GM13976 (cell line): ENCODE measurements at regions not wholly inside any gene's neighbourhood (a gene's known extent, or its start where the extent isn't known, plus 50 kb on each side); places are given as distances from the start of the nearest gene placed in this dataset.

ENCODE experiments used
- DNase-seq: peaks from one replicate; pipeline ENCODE4 v3.0.0; 2012; ENCODE audit warnings: low spot score
- CTCF ChIP-seq: IDR thresholded peaks from 2 replicates; pipeline ENCODE4 v1.5.1; 2012; ENCODE audit warnings: borderline replicate concordance, mild to moderate bottlenecking; ENCODE audit not compliant: insufficient read depth; ENCODE audit errors: extremely low read depth, missing control alignments, control extremely low read depth
- in situ Hi-C: fragments of 300-500 bp; cut with MboI; formaldehyde crosslinking; loops from one replicate; pipeline ENCODE4 v1.12.0; 2022; ENCODE audit warnings: low sequenced_read_pairs, mixed read lengths, inconsistent platforms; ENCODE audit not compliant: unreplicated experiment

GRCh38 chr2:217684431-217685254 lies 318.2 kb downstream of the TNS1 start:
- no peak for TF ChIP-seq CTCF

GRCh38 chr2:217683106-217683870 lies 319.5 kb downstream of the TNS1 start:
- no peak for TF ChIP-seq CTCF
- in situ Hi-C loops: no loop called here
- no peak for DNase-seq

More at GRCh38 chr2:217684431-217685254, 318.2 kb downstream of the TNS1 start:
- in situ Hi-C loops: no loop called here
- DNase-seq: no peak

GRCh38 chr2:217681791-217682190 lies 321.0 kb downstream of the TNS1 start:
- TF ChIP-seq CTCF: no peak
- in situ Hi-C loops: no loop called here
- DNase-seq: no peak

GRCh38 chr2:217680381-217680780 lies 322.4 kb downstream of the TNS1 start:
- no peak for DNase-seq
- in situ Hi-C loops: no loop called here
- TF ChIP-seq CTCF: no peak

- DNase-seq: no peak
- no peak for TF ChIP-seq CTCF
- in situ Hi-C loops: no loop called here
These were observed 329.2 kb downstream of the TNS1 start for GRCh38 chr2:217673627-217674026.

GRCh38 chr2:217672472-217672871 lies 330.3 kb downstream of the TNS1 start:
- in situ Hi-C loops: no loop called here
- TF ChIP-seq CTCF: no peak
- no peak for DNase-seq
